ENCODE measurements at regions not wholly inside any gene's neighbourhood (a gene's known extent, or its start where the extent isn't known, plus 50 kb on each side); places are given as distances from the start of the nearest gene placed in this dataset.

DNA sequence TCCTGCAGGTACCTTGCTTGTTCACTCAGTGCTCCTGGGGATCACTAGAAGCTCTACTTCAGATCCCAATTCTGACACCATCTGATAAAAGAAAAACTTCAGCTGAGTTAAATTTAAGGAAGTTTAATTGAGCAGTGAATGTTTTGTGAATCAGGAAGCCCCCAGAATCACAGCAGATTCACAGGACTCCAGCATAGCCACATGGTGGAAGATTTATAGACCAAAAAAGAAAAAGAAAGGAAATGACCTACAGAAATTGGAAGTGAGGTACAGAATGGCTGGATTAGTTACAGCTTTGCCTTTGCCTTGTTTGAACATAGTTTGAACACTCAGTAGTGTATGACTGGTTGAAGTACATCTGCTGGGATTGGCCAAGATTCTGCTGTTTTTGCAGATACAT, 182.7 kb upstream of the SCN7A start:
- no peaks in the 10 kb centered on the region for H3K27me3 ChIP-seq (ENCODE audit: control insufficient read depth, insufficient read depth, low read length)
- no peaks in the 10 kb centered on the region for H3K36me3 ChIP-seq (ENCODE audit: control insufficient read depth, insufficient read depth, low read length)
- no peak for DNase-seq (ENCODE audit: low read depth)
- H3K4me3 ChIP-seq (ENCODE audit: low read depth, low read length): no peak overlapping the region
- TF ChIP-seq, protein P1, sequence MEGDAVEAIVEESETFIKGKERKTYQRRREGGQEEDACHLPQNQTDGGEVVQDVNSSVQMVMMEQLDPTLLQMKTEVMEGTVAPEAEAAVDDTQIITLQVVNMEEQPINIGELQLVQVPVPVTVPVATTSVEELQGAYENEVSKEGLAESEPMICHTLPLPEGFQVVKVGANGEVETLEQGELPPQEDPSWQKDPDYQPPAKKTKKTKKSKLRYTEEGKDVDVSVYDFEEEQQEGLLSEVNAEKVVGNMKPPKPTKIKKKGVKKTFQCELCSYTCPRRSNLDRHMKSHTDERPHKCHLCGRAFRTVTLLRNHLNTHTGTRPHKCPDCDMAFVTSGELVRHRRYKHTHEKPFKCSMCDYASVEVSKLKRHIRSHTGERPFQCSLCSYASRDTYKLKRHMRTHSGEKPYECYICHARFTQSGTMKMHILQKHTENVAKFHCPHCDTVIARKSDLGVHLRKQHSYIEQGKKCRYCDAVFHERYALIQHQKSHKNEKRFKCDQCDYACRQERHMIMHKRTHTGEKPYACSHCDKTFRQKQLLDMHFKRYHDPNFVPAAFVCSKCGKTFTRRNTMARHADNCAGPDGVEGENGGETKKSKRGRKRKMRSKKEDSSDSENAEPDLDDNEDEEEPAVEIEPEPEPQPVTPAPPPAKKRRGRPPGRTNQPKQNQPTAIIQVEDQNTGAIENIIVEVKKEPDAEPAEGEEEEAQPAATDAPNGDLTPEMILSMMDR (IDR thresholded peaks at IDR 0.05; ENCODE audit: insufficient read depth, low read length, poor library complexity, severe bottlenecking): no peak

DNA sequence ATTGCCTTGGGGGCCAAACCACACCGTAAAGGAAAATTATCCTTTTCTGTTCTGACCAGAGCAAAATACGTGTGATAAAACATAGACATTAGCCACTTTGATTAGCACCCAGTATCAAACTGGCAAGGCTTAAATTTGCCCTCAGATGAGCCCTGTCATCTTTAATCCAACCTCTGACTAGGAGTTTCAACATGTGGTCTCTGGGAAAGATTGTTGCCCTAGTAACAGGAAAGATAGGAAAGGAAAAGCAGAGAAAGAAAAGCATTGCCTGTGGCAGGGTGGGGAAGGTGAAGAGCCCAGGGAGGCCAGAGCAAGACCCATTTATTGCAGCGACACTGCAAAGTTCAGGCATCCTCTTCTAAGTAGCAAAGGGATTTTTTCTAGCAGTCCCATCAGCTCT, 181.5 kb upstream of the SCN7A start:
- H3K27me3 ChIP-seq (ENCODE audit: control insufficient read depth, insufficient read depth, low read length): no peaks in the 10 kb centered on the region
- TF ChIP-seq, protein P1 (IDR thresholded peaks at IDR 0.05; ENCODE audit: insufficient read depth, low read length, poor library complexity, severe bottlenecking): no peak
- no peaks in the 10 kb centered on the region for H3K36me3 ChIP-seq (ENCODE audit: control insufficient read depth, insufficient read depth, low read length)
- no peak for DNase-seq (ENCODE audit: low read depth)
- H3K4me3 ChIP-seq (ENCODE audit: low read depth, low read length): no peak overlapping the region

DNA sequence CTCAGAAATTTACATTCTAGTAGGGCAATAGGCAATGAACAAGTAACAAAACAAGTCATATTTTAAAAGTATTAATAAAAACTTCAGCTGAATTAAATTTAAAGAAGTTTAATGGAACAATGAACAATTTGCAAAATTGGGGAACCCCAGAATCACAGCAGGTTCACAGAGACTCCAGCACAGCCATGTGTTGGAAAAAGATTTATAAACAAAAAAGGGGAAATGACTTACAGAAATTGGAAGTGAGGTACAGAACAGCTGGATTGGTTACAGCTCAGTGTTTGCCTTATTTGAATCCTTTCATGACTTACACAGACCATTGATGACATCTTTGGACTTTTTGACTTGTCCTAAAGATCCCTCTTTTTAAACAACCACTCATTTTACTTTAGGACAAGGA, 179.9 kb upstream of the SCN7A start:
- TF ChIP-seq, protein P1 (IDR thresholded peaks at IDR 0.05; ENCODE audit: insufficient read depth, low read length, poor library complexity, severe bottlenecking): no peak
- Histone ChIP-seq H3K4me3 (ENCODE audit: low read depth, low read length) (no peak overlapping the region), H3K27me3 (ENCODE audit: control insufficient read depth, insufficient read depth, low read length) (no peaks in the 10 kb centered on the region), H3K36me3 (ENCODE audit: control insufficient read depth, insufficient read depth, low read length) (no peaks in the 10 kb centered on the region)
- no peak for DNase-seq (ENCODE audit: low read depth)

DNA sequence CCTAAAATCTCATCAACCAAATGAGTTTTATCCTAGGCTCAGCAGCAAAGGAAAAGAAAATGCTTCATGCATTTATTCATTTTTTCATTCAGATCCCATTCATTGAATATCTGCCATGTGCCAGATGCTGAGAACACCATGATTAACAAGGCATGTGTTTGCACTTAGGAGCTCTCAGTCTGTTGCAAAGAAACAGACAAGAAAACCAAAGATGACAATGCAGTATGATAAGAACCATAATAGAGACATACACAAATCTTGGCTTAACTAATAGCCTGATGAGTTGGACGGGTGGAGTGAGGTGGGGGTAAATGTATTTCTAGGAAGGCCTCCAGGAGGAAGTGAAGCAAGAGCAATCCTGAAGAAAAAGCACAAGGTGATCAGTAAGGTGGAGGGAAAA, 177.8 kb upstream of the SCN7A start:
- no peak for DNase-seq (ENCODE audit: low read depth)
- TF ChIP-seq, protein P1 (IDR thresholded peaks at IDR 0.05; ENCODE audit: insufficient read depth, low read length, poor library complexity, severe bottlenecking): no peak

DNA sequence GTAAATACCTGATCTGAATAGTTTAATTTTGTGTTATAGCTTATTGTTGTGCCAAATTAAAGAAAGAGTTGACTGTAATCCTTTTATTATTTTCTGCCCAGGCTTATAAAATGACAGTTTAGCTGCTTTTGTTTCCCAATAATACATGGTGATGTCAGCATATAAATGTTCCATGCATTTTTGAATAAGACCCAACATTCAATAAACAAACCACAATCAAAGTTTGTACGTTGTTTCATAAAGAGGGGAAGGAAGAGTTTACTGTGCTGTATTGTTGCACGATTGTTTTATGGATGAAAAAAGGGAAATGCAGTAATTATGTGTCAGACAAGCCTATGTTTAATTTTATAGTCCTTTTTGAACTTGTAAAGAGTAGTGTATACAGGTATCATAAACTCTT, 177.2 kb upstream of the SCN7A start:
- no peak for DNase-seq (ENCODE audit: low read depth)
- Histone ChIP-seq H3K36me3 (ENCODE audit: control insufficient read depth, insufficient read depth, low read length) (no peaks in the 10 kb centered on the region), H3K27me3 (ENCODE audit: control insufficient read depth, insufficient read depth, low read length) (no peaks in the 10 kb centered on the region), H3K4me3 (ENCODE audit: low read depth, low read length) (no peak overlapping the region)
- TF ChIP-seq, protein P1 (IDR thresholded peaks at IDR 0.05; ENCODE audit: insufficient read depth, low read length, poor library complexity, severe bottlenecking): no peak

More for the DNA sequence above, 177.8 kb upstream of the SCN7A start:
- Histone ChIP-seq H3K4me3 (ENCODE audit: low read depth, low read length) (no peak overlapping the region), H3K36me3 (ENCODE audit: control insufficient read depth, insufficient read depth, low read length) (no peaks in the 10 kb centered on the region), H3K27me3 (ENCODE audit: control insufficient read depth, insufficient read depth, low read length) (no peaks in the 10 kb centered on the region)

All from kidney epithelial cell (primary cell).